GM23338 (cell line): ENCODE measurements at regions not wholly inside any gene's neighbourhood (a gene's known extent, or its start where the extent isn't known, plus 50 kb on each side); places are given as distances from the start of the nearest gene placed in this dataset.

ENCODE experiments used
- ATAC-seq: fragments of 200-7000 bp; cut with Tn5 transposase; 3 replicates; pipeline ENCODE4 v1.9.1; 2020
- DNase-seq: peaks from one replicate; pipeline ENCODE4 v3.0.0-alpha.2; 2015; ENCODE audit warnings: low spot score
- H2AFZ ChIP-seq: fragments of 200-600 bp; sonication (generic); 2 replicates; pipeline ENCODE4 v1.8.0; 2016; ENCODE audit warnings: antibody characterized with exemption, mild to moderate bottlenecking, moderate library complexity
- H3F3A ChIP-seq: fragments of 200-600 bp; sonication (generic); replicated peaks from 2 replicates; pipeline ENCODE4 v1.8.0; 2017; ENCODE audit warnings: antibody characterized with exemption, mixed run types, low read depth
- H3K27ac ChIP-seq: fragments of 200-600 bp; sonication (generic); 2 replicates; pipeline ENCODE4 v1.6.1; 2016; ENCODE audit warnings: low read depth
- H3K27me3 ChIP-seq: fragments of 200-600 bp; sonication (generic); 2 replicates; pipeline ENCODE4 v1.8.0; 2016; ENCODE audit warnings: mild to moderate bottlenecking, mixed run types, moderate library complexity; ENCODE audit not compliant: insufficient read depth
- H3K36me3 ChIP-seq: fragments of 200-600 bp; sonication (generic); 2 replicates; pipeline ENCODE4 v1.8.0; 2016; ENCODE audit warnings: mild to moderate bottlenecking; ENCODE audit not compliant: insufficient read depth
- H3K4me1 ChIP-seq: fragments of 200-600 bp; sonication (generic); 2 replicates; pipeline ENCODE4 v1.8.0; 2016; ENCODE audit warnings: mild to moderate bottlenecking, moderate library complexity; ENCODE audit not compliant: insufficient read depth
- H3K4me2 ChIP-seq: fragments of 200-600 bp; sonication (generic); 2 replicates; pipeline ENCODE4 v1.7.1; 2017; ENCODE audit warnings: mixed run types
- H3K4me3 ChIP-seq: fragments of 200-600 bp; sonication (generic); 2 replicates; pipeline ENCODE4 v1.6.1; 2016; ENCODE audit warnings: mixed run types
- H3K79me2 ChIP-seq: fragments of 200-600 bp; sonication (generic); replicated peaks from 2 replicates; pipeline ENCODE4 v1.8.0; 2017; ENCODE audit warnings: mild to moderate bottlenecking; ENCODE audit not compliant: insufficient read depth
- H3K9me2 ChIP-seq: fragments of 200-600 bp; sonication (generic); 2 replicates; pipeline ENCODE4 v1.8.0; 2017; ENCODE audit not compliant: insufficient read depth
- H4K20me1 ChIP-seq: fragments of 200-600 bp; sonication (generic); replicated peaks from 2 replicates; pipeline ENCODE4 v1.8.0; 2017; ENCODE audit warnings: mild to moderate bottlenecking; ENCODE audit not compliant: insufficient read depth
- H3K27ac Mint-ChIP-seq: 2 replicates; pipeline ENCODE4 v1.8.0; 2020; ENCODE audit warnings: inconsistent platforms, mild to moderate bottlenecking, moderate library complexity, mixed read lengths
- H3K27me3 Mint-ChIP-seq: 3 replicates; pipeline ENCODE4 v1.8.0; 2022; ENCODE audit warnings: low read depth, mild to moderate bottlenecking, moderate library complexity, mixed read lengths, inconsistent platforms; ENCODE audit not compliant: insufficient read depth, poor library complexity
- H3K36me3 Mint-ChIP-seq: 3 replicates; pipeline ENCODE4 v1.8.0; 2021; ENCODE audit warnings: low read depth, mild to moderate bottlenecking, inconsistent platforms, moderate library complexity, mixed read lengths
- H3K4me1 Mint-ChIP-seq: 3 replicates; pipeline ENCODE4 v1.8.0; 2020; ENCODE audit warnings: mild to moderate bottlenecking, inconsistent platforms, mixed read lengths
- H3K4me3 Mint-ChIP-seq: 3 replicates; pipeline ENCODE4 v1.8.0; 2021; ENCODE audit warnings: moderate library complexity, mild to moderate bottlenecking, inconsistent platforms, mixed read lengths
- H3K9me3 Mint-ChIP-seq: 3 replicates; pipeline ENCODE4 v1.8.0; 2020; ENCODE audit warnings: moderate library complexity, mild to moderate bottlenecking, inconsistent platforms, mixed read lengths
- CREB1 ChIP-seq: fragments of 250-450 bp; sonication (Bioruptor Pico); IDR thresholded peaks from 2 replicates; pipeline ENCODE4 v1.5.0; 2020; ENCODE audit warnings: low read depth, mild to moderate bottlenecking, moderate library complexity
- CTCF ChIP-seq, 2 experiments: fragments of 200-600 bp in 1 of 2; sonication (generic) in 1 of 2; conservative IDR thresholded peaks; 2 replicates each; pipeline versions ENCODE4 v1.5.1 to v1.6.1; 2016 to 2017; ENCODE audit warnings: antibody characterized with exemption in 2 of 2, low read depth in 2 of 2, mild to moderate bottlenecking in 2 of 2, moderate library complexity in 1 of 2
- ETS1 ChIP-seq: IDR thresholded peaks from 2 replicates; pipeline ENCODE4 v1.6.1; 2016; ENCODE audit warnings: antibody characterized with exemption
- EZH2 ChIP-seq: fragments of 200-600 bp; sonication (generic); IDR thresholded peaks from one replicate; pipeline ENCODE4 v1.8.0; 2017; ENCODE audit warnings: antibody characterized with exemption, mild to moderate bottlenecking, low read depth; ENCODE audit not compliant: unreplicated experiment
- JUNB ChIP-seq: IDR thresholded peaks from one replicate; pipeline ENCODE4 v1.6.1; 2016; ENCODE audit warnings: antibody characterized with exemption; ENCODE audit not compliant: unreplicated experiment
- NANOG ChIP-seq: IDR thresholded peaks from 2 replicates; pipeline ENCODE4 v1.6.1; 2016; ENCODE audit warnings: antibody characterized with exemption, borderline replicate concordance
- POLR2AphosphoS5 ChIP-seq: IDR thresholded peaks from 2 replicates; pipeline ENCODE4 v1.6.1; 2016; ENCODE audit warnings: antibody characterized with exemption, low read depth
- REST ChIP-seq: IDR thresholded peaks from one replicate; pipeline ENCODE4 v1.6.1; 2018; ENCODE audit warnings: antibody characterized with exemption; ENCODE audit not compliant: unreplicated experiment
- STAT1 ChIP-seq: IDR thresholded peaks from one replicate; pipeline ENCODE4 v1.6.1; 2016; ENCODE audit warnings: antibody characterized with exemption; ENCODE audit not compliant: unreplicated experiment
- ZNF114 ChIP-seq: fragments of 250-450 bp; sonication (Bioruptor Pico); IDR thresholded peaks from 2 replicates; pipeline ENCODE4 v1.5.0; 2020; ENCODE audit warnings: mild to moderate bottlenecking, moderate library complexity
- TF ChIP-seq, protein P1 (sequence below): fragments of 250-450 bp; sonication (Bioruptor Pico); IDR thresholded peaks from 2 replicates; pipeline ENCODE4 v1.5.0; 2020; ENCODE audit warnings: mild to moderate bottlenecking, moderate library complexity

GRCh38 chr4:181105487-181105886, 1137.7 kb upstream of the TENM3 start:
- no peak for TF ChIP-seq CREB1 (CRISPR knock-in tag)
- H3K27me3 ChIP-seq = no peaks in the 10 kb centered on the region
- Mint-ChIP-seq H3K27ac (no peak overlapping the region), H3K9me3 (no peaks in the 10 kb centered on the region), H3K4me3 (no peak overlapping the region), H3K4me1 (peaks cover 17% of the 10 kb centered on the region), H3K36me3 (no peaks in the 10 kb centered on the region), H3K27me3 (no peaks in the 10 kb centered on the region)
- H3K79me2 ChIP-seq = no peaks in the 10 kb centered on the region
- H3K36me3 ChIP-seq = no peaks in the 10 kb centered on the region
- H3K4me2 ChIP-seq = no peak overlapping the region
- H3F3A ChIP-seq = no peaks in the 10 kb centered on the region
- H2AFZ ChIP-seq = no peak overlapping the region
- H4K20me1 ChIP-seq = no peaks in the 10 kb centered on the region
- H3K4me1 ChIP-seq = 0 out of 2 replicates have a peak, but pooled peaks cover 5% of the 10 kb centered on the region
- H3K4me3 ChIP-seq = no peak overlapping the region
- H3K9me2 ChIP-seq = no peaks in the 10 kb centered on the region
- H3K27ac ChIP-seq = no peak overlapping the region
- ATAC-seq = no peak
- DNase-seq = no peak

DNA sequence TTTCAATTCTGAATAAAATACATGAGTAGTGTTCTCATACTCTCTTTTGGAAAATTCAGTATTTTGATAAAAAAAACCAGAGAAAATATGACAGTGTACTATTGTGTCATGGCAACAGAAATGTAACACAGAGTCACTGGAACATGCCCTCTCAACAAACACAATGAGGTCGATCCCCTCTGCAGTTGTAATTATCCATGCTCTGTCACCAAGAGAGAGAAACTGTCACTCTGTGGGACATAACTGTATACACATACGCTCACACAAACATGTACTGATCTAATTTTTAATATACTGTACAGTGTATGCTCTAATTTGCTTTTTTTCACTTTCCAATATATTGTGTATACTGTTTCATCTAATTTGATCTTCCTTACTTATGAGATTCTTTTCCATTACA, 1136.8 kb upstream of the TENM3 start:
- no peaks in the 10 kb centered on the region for H3F3A ChIP-seq
- Mint-ChIP-seq H3K36me3 (no peaks in the 10 kb centered on the region), H3K4me3 (no peak overlapping the region), H3K27ac (no peak overlapping the region), H3K9me3 (no peaks in the 10 kb centered on the region), H3K27me3 (no peaks in the 10 kb centered on the region), H3K4me1 (peaks cover 17% of the 10 kb centered on the region)
- H3K4me3 ChIP-seq = no peak overlapping the region
- no peaks in the 10 kb centered on the region for H3K9me2 ChIP-seq
- no peaks in the 10 kb centered on the region for H3K36me3 ChIP-seq
- H3K27me3 ChIP-seq = no peaks in the 10 kb centered on the region
- ATAC-seq (no peak), DNase-seq (no peak)
- H3K4me2 ChIP-seq = no peak overlapping the region
- H3K27ac ChIP-seq = no peak overlapping the region
- no peaks in the 10 kb centered on the region for H3K79me2 ChIP-seq
- H4K20me1 ChIP-seq = no peaks in the 10 kb centered on the region
- H3K4me1 ChIP-seq = 0 out of 2 replicates have a peak, but pooled peaks cover 5% of the 10 kb centered on the region
- H2AFZ ChIP-seq = no peak overlapping the region
- no peak for TF ChIP-seq POLR2AphosphoS5
- no peak for TF ChIP-seq EZH2
- TF ChIP-seq CTCF (conservative IDR thresholded peaks at IDR 0.05; ENCODE audit: low read depth in 2 of 2) = no peak
- no peak for TF ChIP-seq ETS1
- no peak for TF ChIP-seq ZNF114
- no peak for TF ChIP-seq JUNB
- TF ChIP-seq NANOG = no peak
- TF ChIP-seq, protein P1, sequence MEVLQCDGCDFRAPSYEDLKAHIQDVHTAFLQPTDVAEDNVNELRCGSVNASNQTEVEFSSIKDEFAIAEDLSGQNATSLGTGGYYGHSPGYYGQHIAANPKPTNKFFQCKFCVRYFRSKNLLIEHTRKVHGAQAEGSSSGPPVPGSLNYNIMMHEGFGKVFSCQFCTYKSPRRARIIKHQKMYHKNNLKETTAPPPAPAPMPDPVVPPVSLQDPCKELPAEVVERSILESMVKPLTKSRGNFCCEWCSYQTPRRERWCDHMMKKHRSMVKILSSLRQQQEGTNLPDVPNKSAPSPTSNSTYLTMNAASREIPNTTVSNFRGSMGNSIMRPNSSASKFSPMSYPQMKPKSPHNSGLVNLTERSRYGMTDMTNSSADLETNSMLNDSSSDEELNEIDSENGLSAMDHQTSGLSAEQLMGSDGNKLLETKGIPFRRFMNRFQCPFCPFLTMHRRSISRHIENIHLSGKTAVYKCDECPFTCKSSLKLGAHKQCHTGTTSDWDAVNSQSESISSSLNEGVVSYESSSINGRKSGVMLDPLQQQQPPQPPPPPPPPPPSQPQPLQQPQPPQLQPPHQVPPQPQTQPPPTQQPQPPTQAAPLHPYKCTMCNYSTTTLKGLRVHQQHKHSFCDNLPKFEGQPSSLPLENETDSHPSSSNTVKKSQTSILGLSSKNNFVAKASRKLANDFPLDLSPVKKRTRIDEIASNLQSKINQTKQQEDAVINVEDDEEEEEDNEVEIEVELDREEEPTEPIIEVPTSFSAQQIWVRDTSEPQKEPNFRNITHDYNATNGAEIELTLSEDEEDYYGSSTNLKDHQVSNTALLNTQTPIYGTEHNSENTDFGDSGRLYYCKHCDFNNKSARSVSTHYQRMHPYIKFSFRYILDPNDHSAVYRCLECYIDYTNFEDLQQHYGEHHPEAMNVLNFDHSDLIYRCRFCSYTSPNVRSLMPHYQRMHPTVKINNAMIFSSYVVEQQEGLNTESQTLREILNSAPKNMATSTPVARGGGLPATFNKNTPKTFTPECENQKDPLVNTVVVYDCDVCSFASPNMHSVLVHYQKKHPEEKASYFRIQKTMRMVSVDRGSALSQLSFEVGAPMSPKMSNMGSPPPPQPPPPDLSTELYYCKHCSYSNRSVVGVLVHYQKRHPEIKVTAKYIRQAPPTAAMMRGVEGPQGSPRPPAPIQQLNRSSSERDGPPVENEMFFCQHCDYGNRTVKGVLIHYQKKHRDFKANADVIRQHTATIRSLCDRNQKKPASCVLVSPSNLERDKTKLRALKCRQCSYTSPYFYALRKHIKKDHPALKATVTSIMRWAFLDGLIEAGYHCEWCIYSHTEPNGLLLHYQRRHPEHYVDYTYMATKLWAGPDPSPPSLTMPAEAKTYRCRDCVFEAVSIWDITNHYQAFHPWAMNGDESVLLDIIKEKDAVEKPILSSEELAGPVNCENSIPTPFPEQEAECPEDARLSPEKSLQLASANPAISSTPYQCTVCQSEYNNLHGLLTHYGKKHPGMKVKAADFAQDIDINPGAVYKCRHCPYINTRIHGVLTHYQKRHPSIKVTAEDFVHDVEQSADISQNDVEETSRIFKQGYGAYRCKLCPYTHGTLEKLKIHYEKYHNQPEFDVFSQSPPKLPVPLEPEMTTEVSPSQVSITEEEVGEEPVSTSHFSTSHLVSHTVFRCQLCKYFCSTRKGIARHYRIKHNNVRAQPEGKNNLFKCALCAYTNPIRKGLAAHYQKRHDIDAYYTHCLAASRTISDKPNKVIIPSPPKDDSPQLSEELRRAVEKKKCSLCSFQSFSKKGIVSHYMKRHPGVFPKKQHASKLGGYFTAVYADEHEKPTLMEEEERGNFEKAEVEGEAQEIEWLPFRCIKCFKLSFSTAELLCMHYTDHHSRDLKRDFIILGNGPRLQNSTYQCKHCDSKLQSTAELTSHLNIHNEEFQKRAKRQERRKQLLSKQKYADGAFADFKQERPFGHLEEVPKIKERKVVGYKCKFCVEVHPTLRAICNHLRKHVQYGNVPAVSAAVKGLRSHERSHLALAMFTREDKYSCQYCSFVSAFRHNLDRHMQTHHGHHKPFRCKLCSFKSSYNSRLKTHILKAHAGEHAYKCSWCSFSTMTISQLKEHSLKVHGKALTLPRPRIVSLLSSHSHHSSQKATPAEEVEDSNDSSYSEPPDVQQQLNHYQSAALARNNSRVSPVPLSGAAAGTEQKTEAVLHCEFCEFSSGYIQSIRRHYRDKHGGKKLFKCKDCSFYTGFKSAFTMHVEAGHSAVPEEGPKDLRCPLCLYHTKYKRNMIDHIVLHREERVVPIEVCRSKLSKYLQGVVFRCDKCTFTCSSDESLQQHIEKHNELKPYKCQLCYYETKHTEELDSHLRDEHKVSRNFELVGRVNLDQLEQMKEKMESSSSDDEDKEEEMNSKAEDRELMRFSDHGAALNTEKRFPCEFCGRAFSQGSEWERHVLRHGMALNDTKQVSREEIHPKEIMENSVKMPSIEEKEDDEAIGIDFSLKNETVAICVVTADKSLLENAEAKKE (CRISPR knock-in tag) = no peak
- TF ChIP-seq REST = no peak
- no peak for TF ChIP-seq STAT1
